ENCODE measurements at regions not wholly inside any gene's neighbourhood (a gene's known extent, or its start where the extent isn't known, plus 50 kb on each side); places are given as distances from the start of the nearest gene placed in this dataset.

DNA sequence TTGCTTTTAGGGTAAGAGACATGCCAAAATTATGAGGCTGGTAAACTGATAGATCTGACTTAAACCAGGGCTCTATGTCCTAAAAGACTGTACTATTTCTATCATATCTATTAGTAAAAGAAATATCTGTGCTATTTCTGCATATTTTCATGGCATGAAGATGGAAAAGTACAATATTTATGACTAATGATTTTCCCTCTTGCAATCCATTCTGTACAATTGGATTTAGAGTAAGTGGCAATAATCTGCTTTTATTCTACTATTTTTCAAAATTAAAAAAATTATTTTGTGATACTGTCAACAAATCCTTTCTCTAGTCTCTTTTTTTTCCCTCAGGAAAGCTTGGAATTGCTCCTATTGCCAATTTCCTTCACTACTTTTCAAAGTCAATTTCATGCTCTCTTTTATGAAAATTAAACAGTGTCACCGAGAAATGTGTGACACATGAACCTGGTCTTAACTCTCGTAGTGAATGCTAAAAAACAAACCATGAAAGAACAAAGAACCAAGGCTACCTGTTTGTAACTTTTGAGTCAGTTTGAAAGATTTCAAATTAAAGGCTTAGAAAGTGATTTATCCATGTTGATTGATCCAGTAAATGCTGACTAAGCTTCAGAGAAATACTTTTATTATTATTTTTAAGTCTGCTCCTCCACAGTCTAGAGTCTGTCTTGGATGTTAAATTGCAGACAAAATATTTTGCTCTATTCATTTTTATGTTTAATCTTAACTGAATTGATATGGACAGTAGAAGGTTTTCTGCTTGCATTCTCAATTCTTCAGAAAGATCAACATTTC is 262.7 kb upstream of the CHRM2 start:
- TF ChIP-seq CTCF (conservative IDR thresholded peaks at IDR 0.05; ENCODE audit: low read length) (no peak), EZH2phosphoT487 (IDR thresholded peaks at IDR 0.05; ENCODE audit: borderline replicate concordance) (no peak)

Data from Loucy (cell line).